PC-3 (cell line): ENCODE measurements at regions not wholly inside any gene's neighbourhood (a gene's known extent, or its start where the extent isn't known, plus 50 kb on each side); places are given as distances from the start of the nearest gene placed in this dataset.

Experiments
- ATAC-seq: fragments of 200-7000 bp; cut with Tn5 transposase; 2 replicates; pipeline ENCODE4 v1.9.1; 2020; ENCODE audit warnings: mild to moderate bottlenecking, moderate library complexity
- BruUV-seq: library from RNA; stranded (reverse); fragments of 400-500 nt; replicated peaks from 2 replicates; lab custom pipeline; 2021; lab: Mats Ljungman, UMichigan
- CTCF ChIA-PET: fragments of 300-600 bp; sonication (Branson Sonifier 250); formaldehyde crosslinking; loops from one replicate; lab custom pipeline; 2022; ENCODE audit warnings: antibody characterized with exemption; lab: Charles Lee
- POLR2A ChIA-PET: fragments of 300-600 bp; sonication (Branson Sonifier 250); formaldehyde crosslinking; loops from one replicate; lab custom pipeline; 2022; ENCODE audit warnings: antibody characterized with exemption; ENCODE audit not compliant: unreplicated experiment; lab: Charles Lee
- DNase-seq: peaks from one replicate; pipeline ENCODE4 v3.0.0-alpha.2; 2015
- H2AFZ ChIP-seq: fragments of 300-600 bp; sonication (generic); 2 replicates; pipeline ENCODE4 v1.6.0; 2016; ENCODE audit warnings: antibody characterized with exemption, low read length
- H3F3A ChIP-seq: fragments of 300-600 bp; sonication (generic); one replicate; pipeline ENCODE4 v1.6.0; 2017; ENCODE audit warnings: antibody characterized with exemption, low read length, control low read depth, mild to moderate bottlenecking; ENCODE audit not compliant: unreplicated experiment
- H3K27ac ChIP-seq: fragments of 300-600 bp; sonication (generic); 2 replicates; pipeline ENCODE4 v1.5.1; 2016; ENCODE audit warnings: mild to moderate bottlenecking, low read length
- H3K27me3 ChIP-seq: fragments of 300-600 bp; sonication (generic); 2 replicates; pipeline ENCODE4 v1.6.1; 2016; ENCODE audit warnings: low read length, mixed read lengths
- H3K36me3 ChIP-seq: fragments of 300-600 bp; sonication (generic); 2 replicates; pipeline ENCODE4 v1.6.1; 2016; ENCODE audit warnings: low read depth, mixed run types, low read length, mixed read lengths
- H3K4me1 ChIP-seq: fragments of 300-600 bp; sonication (generic); 2 replicates; pipeline ENCODE4 v1.5.1; 2016; ENCODE audit warnings: low read length; ENCODE audit not compliant: insufficient read depth
- H3K4me2 ChIP-seq: fragments of 300-600 bp; sonication (generic); 2 replicates; pipeline ENCODE4 v1.6.0; 2016; ENCODE audit warnings: low read length
- H3K4me3 ChIP-seq: fragments of 300-600 bp; sonication (generic); 2 replicates; pipeline ENCODE4 v1.5.1; 2016; ENCODE audit warnings: mild to moderate bottlenecking, low read length, mixed read lengths
- H3K79me2 ChIP-seq: fragments of 300-600 bp; sonication (generic); 2 replicates; pipeline ENCODE4 v1.6.1; 2017; ENCODE audit warnings: low read length, mixed read lengths
- H3K9ac ChIP-seq: fragments of 300-600 bp; sonication (generic); 2 replicates; pipeline ENCODE4 v1.6.0; 2016; ENCODE audit warnings: mild to moderate bottlenecking, low read length
- H3K9me2 ChIP-seq: fragments of 300-600 bp; sonication (generic); replicated peaks from 2 replicates; pipeline ENCODE4 v1.6.1; 2016; ENCODE audit warnings: mixed run types, low read length, mixed read lengths
- H3K9me3 ChIP-seq: fragments of 300-600 bp; sonication (generic); 2 replicates; pipeline ENCODE4 v1.6.1; 2016; ENCODE audit warnings: low read length, mixed read lengths
- H4K20me1 ChIP-seq: fragments of 300-600 bp; sonication (generic); 2 replicates; pipeline ENCODE4 v1.6.1; 2016; ENCODE audit warnings: low read length, mixed read lengths
- CTCF ChIP-seq: fragments of 300-600 bp; sonication (generic); conservative IDR thresholded peaks from 2 replicates; pipeline ENCODE4 v1.5.1; 2017; ENCODE audit warnings: antibody characterized with exemption, low read depth, mild to moderate bottlenecking, low read length
- EZH2 ChIP-seq: fragments of 300-600 bp; sonication (generic); IDR thresholded peaks from one replicate; pipeline ENCODE4 v1.6.1; 2017; ENCODE audit warnings: antibody characterized with exemption, mild to moderate bottlenecking, low read length; ENCODE audit not compliant: unreplicated experiment
- EZH2phosphoT487 ChIP-seq: fragments of 300-600 bp; sonication (generic); IDR thresholded peaks from 2 replicates; pipeline ENCODE4 v1.6.1; 2018; ENCODE audit warnings: mild to moderate bottlenecking, antibody characterized with exemption, low read length, borderline replicate concordance
- intact Hi-C: fragments of 100-400 bp; cut with micrococcal nuclease; formaldehyde crosslinking; loops from 2 replicates; pipeline ENCODE4 v1.9.0; 2023

- no peaks in the 10 kb centered on the region for H3K27me3 ChIP-seq
- no peaks in the 10 kb centered on the region for H3K9me3 ChIP-seq
- H3K9me2 ChIP-seq = no peaks in the 10 kb centered on the region
- no peak overlapping the region for H3K27ac ChIP-seq
- no peaks in the 10 kb centered on the region for H3F3A ChIP-seq
- no peaks in the 10 kb centered on the region for H4K20me1 ChIP-seq
- H3K9ac ChIP-seq = no peak overlapping the region
- no peak overlapping the region for H3K4me3 ChIP-seq
- no TSS peak for BruUV-seq
- ChIA-PET POLR2A (no interaction called here), CTCF (no interaction called here)
- intact Hi-C loops = no loop called here
- H2AFZ ChIP-seq = no peak overlapping the region
- no peaks in the 10 kb centered on the region for H3K4me1 ChIP-seq
- no peak overlapping the region for H3K4me2 ChIP-seq
- no peaks in the 10 kb centered on the region for H3K79me2 ChIP-seq
- DNase-seq = no peak
- no peaks in the 10 kb centered on the region for H3K36me3 ChIP-seq
- no peak for ATAC-seq
- TF ChIP-seq EZH2phosphoT487 = no peak
- TF ChIP-seq CTCF = no peak
- TF ChIP-seq EZH2 = no peak
These were observed 656.3 kb downstream of the PRELID2 start for GRCh38 chr5:145178641-145179523.

- Histone ChIP-seq H3K27ac (no peak overlapping the region), H3K9me2 (no peaks in the 10 kb centered on the region), H3K4me3 (no peak overlapping the region), H3K4me2 (no peak overlapping the region), H4K20me1 (no peaks in the 10 kb centered on the region), H3K79me2 (no peaks in the 10 kb centered on the region), H3K9me3 (no peaks in the 10 kb centered on the region), H3K27me3 (no peaks in the 10 kb centered on the region), H3K9ac (no peak overlapping the region), H3F3A (no peaks in the 10 kb centered on the region), H2AFZ (no peak overlapping the region), H3K36me3 (no peaks in the 10 kb centered on the region), H3K4me1 (no peaks in the 10 kb centered on the region)
- BruUV-seq = no TSS peak
- ChIA-PET CTCF (no interaction called here), POLR2A (no interaction called here)
- intact Hi-C loops = no loop called here
- ATAC-seq (no peak), DNase-seq (no peak)
- TF ChIP-seq EZH2 = no peak
- TF ChIP-seq CTCF = no peak
- no peak for TF ChIP-seq EZH2phosphoT487
These were observed 659.1 kb downstream of the PRELID2 start for GRCh38 chr5:145176041-145176440.

- no peak for TF ChIP-seq EZH2
- TF ChIP-seq EZH2phosphoT487 = no peak
- TF ChIP-seq CTCF = no peak
- H3K27me3 ChIP-seq = no peaks in the 10 kb centered on the region
- no peaks in the 10 kb centered on the region for H3K36me3 ChIP-seq
- no peaks in the 10 kb centered on the region for H3K79me2 ChIP-seq
- intact Hi-C loops = no loop called here
- ATAC-seq (no peak), DNase-seq (no peak)
- ChIA-PET POLR2A (no interaction called here), CTCF (no interaction called here)
- H3K9me2 ChIP-seq = no peaks in the 10 kb centered on the region
- no peak overlapping the region for H3K4me3 ChIP-seq
- no peak overlapping the region for H3K9ac ChIP-seq
- H3K9me3 ChIP-seq = no peaks in the 10 kb centered on the region
- H4K20me1 ChIP-seq = no peaks in the 10 kb centered on the region
- H3K4me1 ChIP-seq = no peaks in the 10 kb centered on the region
- H3K4me2 ChIP-seq = no peak overlapping the region
- no peak overlapping the region for H3K27ac ChIP-seq
- no peaks in the 10 kb centered on the region for H3F3A ChIP-seq
- H2AFZ ChIP-seq = no peak overlapping the region
- BruUV-seq = no TSS peak
These were observed 669.0 kb downstream of the PRELID2 start for GRCh38 chr5:145166110-145166509.
